HUES48 (cell line): ENCODE measurements at regions not wholly inside any gene's neighbourhood (a gene's known extent, or its start where the extent isn't known, plus 50 kb on each side); places are given as distances from the start of the nearest gene placed in this dataset.

Experiments
- H3K27ac ChIP-seq: one replicate; pipeline ENCODE4 v1.7.0; 2013; ENCODE audit warnings: low read depth, low read length, inconsistent platforms
- H3K27me3 ChIP-seq: 2 replicates; pipeline ENCODE4 v1.6.1; 2013; ENCODE audit warnings: mild to moderate bottlenecking, low read length; ENCODE audit not compliant: control insufficient read depth, insufficient read depth
- H3K36me3 ChIP-seq: 2 replicates; pipeline ENCODE4 v1.6.1; 2013; ENCODE audit warnings: low read length; ENCODE audit not compliant: control insufficient read depth, insufficient read depth
- H3K4me1 ChIP-seq: 2 replicates; pipeline ENCODE4 v1.6.1; 2013; ENCODE audit warnings: mild to moderate bottlenecking, low read length; ENCODE audit not compliant: control insufficient read depth, insufficient read depth
- H3K4me3 ChIP-seq: 2 replicates; pipeline ENCODE4 v1.5.1; 2013; ENCODE audit warnings: mild to moderate bottlenecking, low read depth, low read length
- H3K9ac ChIP-seq: 2 replicates; pipeline ENCODE4 v1.6.1; 2013; ENCODE audit warnings: mild to moderate bottlenecking, low read depth, low read length, moderate library complexity
- H3K9me3 ChIP-seq: 2 replicates; pipeline ENCODE4 v1.6.1; 2013; ENCODE audit warnings: low read length; ENCODE audit not compliant: control insufficient read depth, insufficient read depth

- Histone ChIP-seq H3K4me1 (no peaks in the 10 kb centered on the region; the same call in 1 of the 2 replicates), H3K36me3 (no peaks in the 10 kb centered on the region), H3K9ac (no peak overlapping the region), H3K4me3 (no peak overlapping the region), H3K27me3 (no peaks in the 10 kb centered on the region), H3K9me3 (no peaks in the 10 kb centered on the region), H3K27ac (no peak overlapping the region)
Measured at GRCh38 chr2:160876029-160876428, 284.2 kb upstream of the TANK start.

GRCh38 chr2:160876765-160877164 lies 283.5 kb upstream of the TANK start:
- no peaks in the 10 kb centered on the region for H3K9me3 ChIP-seq
- no peak overlapping the region for H3K9ac ChIP-seq
- H3K36me3 ChIP-seq = no peaks in the 10 kb centered on the region
- no peak overlapping the region for H3K27ac ChIP-seq
- no peaks in the 10 kb centered on the region for H3K4me1 ChIP-seq
- H3K27me3 ChIP-seq = no peaks in the 10 kb centered on the region
- H3K4me3 ChIP-seq = no peak overlapping the region

GRCh38 chr2:160878618-160879017 lies 281.6 kb upstream of the TANK start:
- Histone ChIP-seq H3K9me3 (no peaks in the 10 kb centered on the region), H3K27ac (no peak overlapping the region), H3K9ac (no peak overlapping the region), H3K27me3 (no peaks in the 10 kb centered on the region), H3K4me3 (no peak overlapping the region), H3K36me3 (no peaks in the 10 kb centered on the region), H3K4me1 (no peaks in the 10 kb centered on the region)

- H3K27ac ChIP-seq = no peak overlapping the region
- no peaks in the 10 kb centered on the region for H3K4me1 ChIP-seq
- H3K9me3 ChIP-seq = no peaks in the 10 kb centered on the region
- no peak overlapping the region for H3K9ac ChIP-seq
- H3K4me3 ChIP-seq = no peak overlapping the region
- H3K36me3 ChIP-seq = no peaks in the 10 kb centered on the region
- no peaks in the 10 kb centered on the region for H3K27me3 ChIP-seq
Measured at GRCh38 chr2:160882906-160883305, 277.3 kb upstream of the TANK start.

- Histone ChIP-seq H3K4me3 (no peak overlapping the region), H3K9ac (no peak overlapping the region), H3K9me3 (no peaks in the 10 kb centered on the region), H3K27ac (no peak overlapping the region), H3K4me1 (no peaks in the 10 kb centered on the region), H3K36me3 (no peaks in the 10 kb centered on the region), H3K27me3 (no peaks in the 10 kb centered on the region)
Measured at GRCh38 chr2:160884056-160884455, 276.2 kb upstream of the TANK start.

GRCh38 chr2:160889439-160890170 lies 270.6 kb upstream of the TANK start:
- Histone ChIP-seq H3K4me1 (no peaks in the 10 kb centered on the region), H3K4me3 (no peak overlapping the region), H3K36me3 (no peaks in the 10 kb centered on the region), H3K9ac (no peak overlapping the region), H3K27me3 (no peaks in the 10 kb centered on the region), H3K27ac (no peak overlapping the region), H3K9me3 (no peaks in the 10 kb centered on the region)

- Histone ChIP-seq H3K9ac (no peak overlapping the region), H3K27me3 (no peaks in the 10 kb centered on the region), H3K4me1 (no peaks in the 10 kb centered on the region), H3K4me3 (no peak overlapping the region), H3K27ac (no peak overlapping the region), H3K36me3 (no peaks in the 10 kb centered on the region), H3K9me3 (0 out of 2 replicates have a peak, but pooled peaks cover 2% of the 10 kb centered on the region)
Measured at GRCh38 chr2:160890667-160891352, 269.4 kb upstream of the TANK start.

- no peaks in the 10 kb centered on the region for H3K4me1 ChIP-seq
- no peak overlapping the region for H3K9ac ChIP-seq
- 0 out of 2 replicates have a peak, but pooled peaks cover 2% of the 10 kb centered on the region for H3K9me3 ChIP-seq
- H3K4me3 ChIP-seq = no peak overlapping the region
- no peaks in the 10 kb centered on the region for H3K36me3 ChIP-seq
- no peak overlapping the region for H3K27ac ChIP-seq
- no peaks in the 10 kb centered on the region for H3K27me3 ChIP-seq
Measured at GRCh38 chr2:160891353-160891740, 268.9 kb upstream of the TANK start.

GRCh38 chr2:160892204-160892603 lies 268.0 kb upstream of the TANK start:
- Histone ChIP-seq H3K36me3 (no peaks in the 10 kb centered on the region), H3K27ac (no peak overlapping the region), H3K27me3 (no peaks in the 10 kb centered on the region), H3K4me1 (no peaks in the 10 kb centered on the region), H3K9me3 (0 out of 2 replicates have a peak, but pooled peaks cover 2% of the 10 kb centered on the region), H3K4me3 (no peak overlapping the region), H3K9ac (no peak overlapping the region)

- Histone ChIP-seq H3K9ac (no peak overlapping the region), H3K27ac (no peak overlapping the region), H3K27me3 (no peaks in the 10 kb centered on the region), H3K36me3 (no peaks in the 10 kb centered on the region), H3K4me3 (no peak overlapping the region), H3K9me3 (0 out of 2 replicates have a peak, but pooled peaks cover 2% of the 10 kb centered on the region), H3K4me1 (no peaks in the 10 kb centered on the region)
Measured at GRCh38 chr2:160893581-160893980, 266.6 kb upstream of the TANK start.

GRCh38 chr2:160898581-160899307 lies 261.5 kb upstream of the TANK start:
- Histone ChIP-seq H3K4me1 (0 out of 2 replicates have a peak, but pooled peaks cover 6% of the 10 kb centered on the region), H3K27ac (no peak overlapping the region), H3K4me3 (no peak overlapping the region), H3K36me3 (no peaks in the 10 kb centered on the region), H3K27me3 (no peaks in the 10 kb centered on the region), H3K9ac (no peak overlapping the region), H3K9me3 (0 out of 2 replicates have a peak, but pooled peaks cover 2% of the 10 kb centered on the region)
